Hematopoietic multipotent progenitor cell treated with erythropoietin and hydrocortisone succinate and interleukin-3 and kit ligand, for 8 days (in vitro differentiated cells): ENCODE measurements at regions not wholly inside any gene's neighbourhood (a gene's known extent, or its start where the extent isn't known, plus 50 kb on each side); places are given as distances from the start of the nearest gene placed in this dataset.

Experiments
- DNase-seq: peaks from one replicate; pipeline ENCODE4 v3.0.0-alpha.2; 2015

DNA sequence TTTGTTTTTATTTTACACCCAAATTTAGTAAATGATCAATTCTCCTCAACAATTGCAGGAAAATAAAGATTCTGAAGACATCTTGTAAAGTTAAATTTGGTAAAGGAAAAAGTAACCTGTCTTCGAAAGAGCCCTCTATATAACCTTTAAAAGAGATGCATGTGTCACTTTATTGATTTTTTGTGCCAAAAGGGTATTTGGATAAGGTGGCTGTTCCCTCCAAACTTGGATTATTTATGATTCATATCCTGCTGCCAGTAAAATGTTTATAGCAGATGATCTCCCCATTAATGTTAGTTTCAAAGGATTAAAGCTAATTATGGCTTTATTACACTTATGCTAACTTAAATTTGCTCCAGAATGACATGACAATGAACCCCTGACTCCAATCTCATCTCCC lies 98.8 kb downstream of the DUSP6 start:
- no peak for DNase-seq

DNA sequence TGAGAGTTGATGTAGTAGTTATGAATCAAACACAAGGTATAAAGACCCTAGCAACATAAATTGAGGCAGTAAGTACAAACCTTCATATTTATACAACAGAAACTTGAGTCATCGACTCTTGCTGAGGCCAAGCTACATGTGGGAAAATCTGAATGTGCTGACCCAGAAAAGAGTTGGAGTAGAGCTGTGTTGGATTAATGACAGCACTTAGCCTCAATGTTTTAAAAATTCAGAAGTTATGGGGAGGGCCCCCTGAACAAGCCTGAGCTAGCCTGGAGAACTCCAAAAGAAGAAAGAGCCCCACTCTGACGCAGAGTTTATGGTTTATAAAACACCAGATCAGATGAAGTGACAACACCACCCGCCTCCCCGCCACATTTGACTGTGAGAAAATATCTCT lies 100.0 kb downstream of the DUSP6 start:
- no peak for DNase-seq

DNA sequence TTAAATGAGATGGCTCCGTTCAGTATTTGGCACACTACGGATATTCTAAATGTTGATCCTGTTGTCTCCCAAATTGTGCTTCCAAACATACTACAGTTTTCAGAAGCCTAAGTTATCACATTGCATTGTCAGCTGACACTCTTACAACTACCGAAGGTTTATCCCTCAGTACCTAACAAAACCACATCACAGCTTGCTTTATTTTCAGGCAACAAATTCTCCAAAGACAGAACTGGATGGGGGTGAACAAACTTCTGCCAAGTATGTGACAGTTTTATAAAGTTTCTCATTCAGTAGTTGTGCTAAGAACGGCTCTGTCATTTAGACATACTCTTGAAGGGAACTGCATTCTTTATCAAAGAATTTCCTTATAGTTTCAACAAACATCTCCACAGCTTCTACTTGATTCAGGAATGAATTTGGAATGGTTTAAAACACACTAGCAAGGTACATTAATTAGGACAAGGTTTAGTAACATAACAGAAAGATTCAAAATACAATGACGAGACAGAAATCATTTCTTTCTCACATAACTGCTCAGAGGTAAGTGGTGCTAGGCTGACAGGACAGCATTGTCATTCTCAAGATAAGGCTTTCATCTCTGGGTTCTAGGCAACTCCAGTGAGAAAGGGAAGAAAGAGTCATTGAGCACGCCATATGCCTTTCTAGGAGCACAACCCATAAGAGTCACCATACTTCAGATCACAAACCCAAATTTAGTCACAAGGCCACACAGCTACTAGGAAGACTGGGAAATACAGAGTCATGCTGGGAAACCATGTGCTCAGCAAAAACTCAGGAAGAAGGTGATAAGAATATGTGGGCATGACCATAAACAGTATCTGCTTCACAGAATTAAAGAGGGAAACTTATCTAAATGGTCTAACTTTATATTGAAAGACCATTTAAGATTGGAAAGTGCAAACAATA lies 100.7 kb downstream of the DUSP6 start:
- peak; percentile 35 for DNase-seq

DNA sequence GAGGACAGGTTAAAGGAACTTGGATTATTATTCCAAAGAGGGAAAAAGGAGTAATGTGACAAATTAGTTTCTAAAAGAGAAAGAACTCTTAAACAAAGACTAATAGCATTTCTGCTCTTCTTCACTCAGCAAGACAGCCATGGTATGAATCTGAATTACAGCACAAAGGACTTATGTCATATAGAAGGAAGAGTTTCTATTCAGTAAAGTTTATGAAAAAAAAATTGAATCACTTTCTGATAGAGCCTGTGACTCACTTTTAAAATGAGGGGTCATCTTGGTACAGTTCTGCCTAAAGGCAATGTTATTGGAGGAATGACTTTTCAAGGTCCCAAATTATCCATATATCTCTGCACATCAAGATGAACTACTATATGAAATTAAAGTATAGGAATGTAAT lies 101.7 kb downstream of the DUSP6 start:
- no peak for DNase-seq

DNA sequence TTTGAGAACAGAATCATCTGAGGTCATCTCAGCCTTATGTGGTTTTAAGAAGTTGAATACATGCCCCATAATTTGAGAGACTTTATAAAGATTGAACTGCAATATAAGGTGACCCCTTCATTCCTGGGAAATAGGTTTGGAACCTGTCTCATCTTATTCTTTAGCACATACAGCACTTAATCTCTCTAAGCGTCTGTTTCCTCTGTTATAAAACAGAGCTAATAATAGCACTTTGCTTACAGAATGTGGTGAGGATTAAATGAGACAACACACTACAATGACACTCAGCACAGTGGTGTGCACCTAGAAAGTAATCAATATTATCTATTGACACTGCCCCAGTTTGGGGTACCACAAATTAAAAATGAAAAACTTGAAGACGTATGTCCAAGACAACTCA lies 102.1 kb downstream of the DUSP6 start:
- no peak for DNase-seq

DNA sequence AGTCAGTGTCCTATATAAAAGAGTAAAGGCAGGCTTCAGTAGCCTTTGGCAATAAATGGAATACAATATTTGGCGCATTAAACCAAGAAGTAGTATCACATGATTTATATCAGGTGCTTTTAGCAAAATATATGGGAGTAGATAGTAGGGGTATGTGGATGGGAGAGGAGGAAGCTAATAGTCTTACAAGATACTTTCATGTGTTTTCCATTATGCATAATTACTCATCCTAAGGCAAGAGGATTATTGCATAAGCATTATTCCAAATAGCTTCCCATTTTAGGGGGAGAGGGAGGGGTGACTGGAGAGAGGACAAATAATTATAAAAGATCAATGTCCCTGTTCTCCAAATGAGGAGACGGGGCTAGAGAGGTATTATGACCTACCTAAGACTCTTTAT lies 104.3 kb downstream of the DUSP6 start:
- no peak for DNase-seq

DNA sequence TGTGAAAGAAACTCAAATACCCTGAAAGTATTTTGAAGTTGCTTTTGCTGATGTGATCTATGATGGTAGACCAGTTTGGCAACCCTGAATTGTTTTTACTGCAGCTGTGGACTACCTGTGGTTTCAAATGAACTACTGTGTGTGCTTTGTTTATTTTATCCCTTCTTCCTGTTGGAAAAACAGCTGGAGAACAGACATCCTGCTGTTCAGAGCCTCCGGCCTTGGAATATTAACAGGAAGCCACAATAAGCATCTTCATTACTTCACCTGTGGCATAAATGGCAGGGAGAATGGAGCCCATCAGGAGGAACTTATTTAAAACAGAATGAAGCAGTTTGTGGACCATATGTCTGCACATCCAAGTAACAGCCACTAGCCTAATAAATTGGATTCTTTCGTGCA lies 104.8 kb downstream of the DUSP6 start:
- DNase-seq: no peak

DNA sequence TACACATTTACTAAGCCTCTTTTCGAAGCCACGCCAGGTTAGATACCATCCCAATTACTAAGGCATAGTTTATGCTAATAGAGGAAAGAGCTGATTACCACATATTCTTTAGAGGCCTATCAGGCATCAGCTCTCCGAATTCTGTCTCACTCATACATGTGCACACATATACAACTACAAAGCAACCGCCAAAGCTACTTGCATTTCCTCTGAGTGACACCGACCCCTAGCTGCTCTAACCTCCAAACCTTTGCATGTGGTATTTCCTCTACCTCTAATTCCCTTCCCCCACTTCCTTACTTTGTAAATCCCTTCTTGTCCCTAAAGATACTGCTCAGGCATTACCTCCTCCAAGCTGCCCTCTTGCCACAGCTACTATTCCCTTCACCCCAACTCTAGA lies 107.2 kb downstream of the DUSP6 start:
- peak; percentile 34 for DNase-seq

DNA sequence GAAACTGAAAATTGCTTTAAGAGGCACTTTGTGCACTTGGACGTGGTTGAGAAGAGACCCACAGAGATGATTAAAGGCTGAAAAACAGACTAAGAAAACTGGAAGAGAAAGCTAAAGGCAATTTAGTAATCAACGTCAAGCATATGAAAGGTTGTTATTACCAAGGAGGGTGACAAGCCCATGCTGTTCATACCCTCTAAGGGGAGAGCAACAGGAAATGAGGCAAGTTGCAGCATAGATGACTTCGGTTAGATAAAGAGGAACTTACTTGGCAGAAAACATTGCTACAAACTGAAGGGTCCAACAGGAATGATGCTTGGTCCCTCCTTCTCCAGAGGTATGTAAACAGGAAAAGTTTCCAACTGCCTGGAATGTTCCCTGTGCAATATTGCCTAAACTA lies 107.8 kb downstream of the DUSP6 start:
- peak; percentile 48 for DNase-seq

DNA sequence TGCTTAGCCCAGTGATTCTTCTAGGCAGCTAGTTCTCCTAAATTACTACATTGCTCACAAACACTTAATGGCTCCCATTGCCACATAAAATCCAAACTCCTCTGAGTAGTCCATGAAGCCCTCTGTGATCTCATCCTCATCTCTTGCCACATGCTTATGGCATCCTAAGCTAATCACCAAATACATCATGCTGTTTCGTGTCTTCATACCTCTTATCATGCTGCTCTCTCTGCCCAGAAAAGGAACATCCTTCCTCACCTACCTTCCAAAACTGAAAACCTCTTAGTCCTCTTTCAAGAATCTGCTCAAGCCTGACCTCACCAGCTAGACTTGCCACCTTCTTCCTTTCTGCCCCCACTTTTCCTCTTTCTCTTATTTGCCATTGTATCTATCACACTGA lies 108.5 kb downstream of the DUSP6 start:
- no peak for DNase-seq

DNA sequence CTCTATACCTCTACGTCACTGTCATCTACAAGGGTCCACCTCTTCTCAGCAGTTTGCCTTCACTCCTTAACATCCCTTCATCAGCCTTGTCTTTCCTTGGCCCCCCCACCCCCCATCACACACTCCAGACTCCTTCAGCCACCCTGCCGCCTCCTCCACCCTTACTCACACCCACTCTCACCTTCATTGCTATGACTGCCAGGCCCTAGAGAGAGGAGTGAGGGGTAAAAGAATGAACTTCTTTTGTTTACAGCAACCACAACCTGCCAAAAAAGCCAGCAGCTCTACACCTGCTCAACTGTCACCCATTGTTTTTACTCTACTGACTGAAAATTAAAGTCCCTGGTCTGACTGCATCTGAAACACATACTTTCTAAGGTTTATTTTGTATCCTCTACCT lies 112.8 kb downstream of the DUSP6 start:
- DNase-seq: no peak

DNA sequence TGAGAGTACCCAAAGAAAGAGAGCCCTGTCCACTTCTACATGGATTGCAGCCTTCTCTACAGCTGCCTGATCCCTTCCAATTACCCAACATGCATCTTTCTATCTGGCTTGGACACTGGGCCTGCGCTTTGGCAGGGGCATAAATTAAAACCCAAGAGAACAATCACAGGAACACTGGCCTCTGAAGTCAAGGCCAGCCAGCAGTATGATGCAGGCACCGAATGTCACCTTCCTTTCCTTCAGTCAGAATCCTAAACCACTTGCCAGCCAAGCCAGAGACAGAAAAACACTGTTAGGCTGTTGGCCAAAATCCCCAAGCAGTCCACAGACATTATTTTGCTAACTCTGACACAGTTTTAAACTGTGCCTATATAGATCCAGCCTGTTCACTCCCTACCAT lies 113.7 kb downstream of the DUSP6 start:
- no peak for DNase-seq

DNA sequence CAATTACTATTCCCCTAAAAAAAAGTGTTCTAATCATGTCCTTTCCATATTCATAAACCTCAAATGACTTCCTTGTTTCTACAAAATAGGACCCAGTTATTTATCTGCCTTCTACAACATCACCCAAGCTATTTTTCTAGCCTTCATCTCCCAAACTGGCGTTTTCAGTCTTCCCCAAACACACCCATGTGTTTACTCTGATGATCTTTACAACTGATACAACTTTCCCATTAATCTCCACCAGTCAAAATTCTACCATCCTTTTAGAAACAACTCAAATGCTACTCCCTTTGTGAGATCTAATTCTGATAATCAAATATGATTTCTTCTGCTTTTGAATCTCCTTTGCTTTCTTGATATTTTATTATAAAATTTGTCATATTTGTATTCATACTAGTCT lies 114.5 kb downstream of the DUSP6 start:
- DNase-seq: no peak

DNA sequence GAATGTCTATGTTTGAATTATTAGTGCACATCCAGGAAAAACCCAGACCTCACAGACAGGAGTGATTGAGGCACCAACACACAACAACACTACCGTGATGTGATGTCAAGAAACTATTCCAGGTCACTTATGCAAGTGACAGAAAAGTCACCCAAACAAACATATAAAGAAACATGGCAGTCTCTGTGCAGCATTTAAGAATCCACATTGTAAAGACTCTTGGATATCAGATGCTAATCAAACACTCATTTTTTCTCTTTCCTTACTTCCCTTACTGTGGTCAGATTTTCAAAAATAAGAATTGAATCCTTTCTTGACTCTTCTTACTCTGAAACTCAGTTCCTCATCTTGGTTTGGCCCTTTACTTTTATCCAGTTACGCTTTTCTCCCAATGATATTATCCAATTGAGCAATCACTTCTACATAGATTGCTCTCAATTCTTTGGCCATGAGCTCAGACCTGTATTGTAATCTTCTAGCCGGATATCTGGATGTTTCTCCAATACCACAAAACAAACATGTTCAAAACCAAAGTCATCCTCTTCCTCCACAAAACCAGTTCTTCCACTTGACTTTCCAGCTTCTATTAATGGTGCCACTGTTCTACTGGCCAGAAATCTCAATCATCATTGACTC lies 115.4 kb downstream of the DUSP6 start:
- DNase-seq: no peak

DNA sequence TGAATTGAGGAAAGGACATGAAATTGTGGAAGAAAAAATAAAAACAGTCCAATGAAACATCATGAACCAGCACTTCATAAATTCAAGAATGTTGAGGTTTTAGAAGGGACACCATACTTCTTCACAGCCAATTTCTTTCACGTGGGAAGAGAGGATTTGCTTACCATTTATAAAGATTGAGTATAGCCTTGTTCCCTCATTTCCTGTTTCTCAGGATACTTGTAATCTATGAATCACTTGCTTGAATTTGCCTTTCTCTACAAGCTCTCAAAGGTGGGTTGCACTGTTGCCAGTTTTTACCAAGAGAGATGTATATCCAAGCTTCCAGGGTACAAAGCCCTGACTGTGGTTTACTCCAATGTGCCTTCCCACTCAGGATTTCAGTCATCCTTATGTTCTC lies 116.1 kb downstream of the DUSP6 start:
- DNase-seq: no peak

DNA sequence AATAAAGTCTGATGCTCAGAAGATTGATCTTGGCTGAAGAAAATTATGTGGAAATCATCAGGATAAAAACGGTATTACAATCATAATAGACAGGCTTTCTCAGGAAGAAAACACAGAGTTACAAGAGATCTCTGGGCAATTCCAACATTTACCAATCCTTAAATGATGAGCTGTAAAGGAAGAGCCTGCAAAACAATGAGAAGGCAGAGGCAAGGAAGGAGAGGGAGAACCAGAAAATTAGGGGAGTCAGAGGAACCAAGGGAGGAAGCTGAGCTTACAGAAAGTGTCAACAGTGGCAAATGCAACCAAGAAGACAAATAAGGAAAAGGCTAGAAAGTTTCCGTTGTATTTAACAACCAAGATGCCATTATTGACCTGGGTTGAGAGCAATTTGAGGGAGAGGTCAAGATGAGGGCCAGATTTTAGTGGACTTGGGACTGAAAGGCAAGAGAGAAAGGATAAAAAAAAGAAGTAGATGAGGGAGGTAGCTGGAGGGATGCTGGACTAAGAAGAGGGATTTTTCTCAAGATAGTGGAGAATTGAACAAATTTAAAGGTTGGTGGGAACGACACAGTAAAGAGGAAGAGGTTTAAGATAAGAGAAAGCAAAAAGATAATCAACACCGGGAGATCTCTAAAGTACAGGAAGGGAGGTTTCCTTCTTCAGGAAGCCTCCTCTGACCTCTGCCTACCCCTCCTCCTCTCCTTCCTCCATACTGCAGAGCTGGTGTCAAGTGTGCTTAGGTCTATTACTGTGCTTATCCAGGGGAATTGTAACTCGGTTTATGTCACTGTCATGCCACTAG lies 116.9 kb downstream of the DUSP6 start:
- DNase-seq: peak; percentile 14

DNA sequence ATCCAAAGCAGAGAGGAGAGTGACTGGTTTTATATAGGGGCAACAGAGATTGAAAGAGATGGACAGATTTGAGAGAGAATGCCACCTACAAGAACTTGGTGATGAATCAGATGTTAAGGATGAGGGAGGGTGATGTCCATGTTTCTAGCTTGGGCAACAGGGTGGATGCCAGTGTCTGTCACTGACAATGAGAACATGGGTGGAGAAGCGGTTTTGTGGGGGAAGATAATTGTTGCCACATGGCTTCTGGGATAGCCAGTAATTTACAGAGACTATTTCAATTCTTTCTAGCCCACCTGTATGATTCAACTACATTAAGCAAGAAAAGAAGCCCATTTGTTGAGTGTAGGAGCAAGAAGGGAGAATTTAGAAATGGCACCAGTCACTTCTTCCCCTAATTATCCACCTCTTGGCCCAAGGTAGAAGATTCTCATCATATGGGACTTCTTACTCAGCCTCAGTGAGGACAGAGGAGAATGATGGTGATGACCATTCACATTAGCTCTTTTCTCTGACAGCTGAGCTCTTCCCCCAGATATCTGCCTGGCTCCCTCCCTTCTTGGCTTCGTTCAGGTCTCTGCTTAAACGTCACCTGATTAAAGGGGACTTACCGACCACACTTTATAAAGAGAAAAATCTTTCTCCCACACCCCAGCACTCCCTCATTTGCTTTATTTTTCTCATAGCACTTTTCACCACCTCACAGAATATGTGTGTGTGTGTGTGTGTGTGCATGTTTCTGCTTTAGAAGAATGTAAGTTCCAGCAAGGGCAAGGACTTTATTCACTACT lies 117.8 kb downstream of the DUSP6 start:
- peak; percentile 21 for DNase-seq

DNA sequence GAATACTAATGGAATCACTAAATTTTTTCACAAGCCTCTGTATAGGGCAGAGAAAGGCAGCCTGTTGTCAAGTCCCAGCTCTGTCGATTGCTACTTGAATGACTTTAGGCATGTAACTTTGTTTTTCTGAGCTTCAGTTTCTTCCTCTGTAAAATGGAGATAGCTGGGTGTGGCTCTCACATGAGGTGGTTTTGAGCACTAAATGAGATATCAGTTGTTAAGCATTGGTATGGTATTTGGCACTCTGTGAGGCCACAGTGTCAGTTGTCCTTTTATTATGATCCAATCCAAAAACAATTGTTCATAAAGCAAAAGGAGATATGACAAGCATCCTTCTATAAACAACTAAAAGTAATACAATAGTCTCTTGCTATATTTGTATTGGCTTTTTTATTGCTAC lies 120.6 kb downstream of the DUSP6 start:
- DNase-seq: peak; percentile 91

DNA sequence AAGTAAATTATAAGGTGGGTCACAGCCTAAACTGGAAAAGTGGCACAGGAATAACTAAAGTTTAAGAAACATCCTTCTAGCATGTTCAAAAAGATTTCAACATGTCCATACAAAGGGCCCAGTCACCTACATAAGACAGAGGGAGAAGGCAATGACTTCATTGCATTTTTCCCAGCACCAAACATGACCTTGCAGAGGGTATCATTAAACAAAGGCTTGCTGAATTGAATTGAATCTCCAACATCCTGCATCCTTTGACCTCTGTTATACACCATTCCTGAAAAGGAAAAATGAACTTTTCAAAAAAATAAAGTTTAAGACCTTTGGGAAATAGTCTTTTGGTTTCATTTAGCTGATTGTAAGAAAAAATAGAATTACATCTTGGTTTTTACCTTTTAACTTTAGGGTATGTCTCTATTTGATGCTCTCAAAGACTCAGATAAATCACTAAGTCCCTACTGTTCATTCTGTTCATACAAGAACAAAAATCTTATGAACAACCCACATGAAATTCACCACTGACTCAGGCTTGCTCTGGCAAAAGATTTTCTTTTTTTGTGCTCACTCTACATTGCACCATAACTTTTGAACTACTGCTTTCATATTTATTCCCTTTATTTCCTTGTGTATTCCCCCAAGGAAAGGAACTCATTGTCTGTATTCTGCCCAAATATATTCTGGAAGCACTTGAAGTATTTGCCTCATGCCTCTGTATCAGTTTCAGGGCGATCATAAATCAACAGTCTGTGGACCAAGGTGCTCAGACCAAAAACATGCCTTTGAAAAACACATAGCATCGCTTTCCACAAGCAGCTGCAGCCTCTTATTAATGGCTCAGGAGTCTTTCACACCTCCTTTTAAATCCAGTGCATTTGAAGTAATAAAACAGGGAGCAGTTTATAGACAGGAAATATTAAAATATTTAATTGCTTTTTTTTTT lies 121.7 kb downstream of the DUSP6 start:
- DNase-seq: peak; percentile 10

DNA sequence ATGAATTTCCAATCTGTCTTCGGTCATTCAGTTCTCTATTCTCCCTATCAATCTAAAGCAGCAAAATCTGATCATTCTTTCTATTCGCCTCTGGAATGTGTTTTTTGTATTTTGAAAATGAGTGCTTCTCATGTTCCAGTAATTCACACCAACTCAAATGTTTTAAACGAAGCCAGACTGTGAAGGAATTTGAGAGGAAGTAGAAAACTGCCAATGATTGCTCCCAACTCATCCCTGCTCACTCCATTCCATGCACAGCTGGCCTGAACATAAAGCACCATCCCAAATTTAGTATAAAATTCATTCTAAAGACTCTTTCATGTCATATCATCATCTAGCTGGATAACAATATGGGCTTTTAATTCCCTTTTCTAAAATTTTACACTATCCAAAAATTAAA lies 123.8 kb downstream of the DUSP6 start:
- no peak for DNase-seq

DNA sequence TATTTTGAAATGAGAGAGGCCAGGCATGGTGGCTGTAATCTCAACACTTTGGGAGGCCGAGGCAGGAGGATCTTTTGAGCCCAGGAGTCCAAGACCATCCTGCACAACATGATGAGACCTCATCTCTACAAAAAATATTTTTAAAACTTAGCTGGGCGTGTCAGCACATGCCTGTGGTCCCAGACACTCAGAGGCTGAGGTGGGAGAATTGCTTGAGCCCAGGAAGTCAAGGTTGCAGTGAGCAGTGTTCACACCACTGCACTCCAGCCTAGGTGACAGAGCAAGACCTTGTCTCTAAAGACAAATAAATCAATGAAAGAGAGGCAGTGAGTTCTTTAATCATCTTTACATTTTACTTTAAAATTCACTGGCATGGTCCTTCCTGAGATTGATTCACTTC lies 124.5 kb downstream of the DUSP6 start:
- DNase-seq: no peak
